ENCODE measurements at regions not wholly inside any gene's neighbourhood (a gene's known extent, or its start where the extent isn't known, plus 50 kb on each side); places are given as distances from the start of the nearest gene placed in this dataset.
"Not testable (repeated sequence)": the region's sequence is repeated elsewhere in the genome, so short reads cannot be mapped to it uniquely, and the experiment has no call there.

GRCh38 chr9:81013191-81013590 lies 676.2 kb downstream of the TLE1 start:
- not testable (repeated sequence) for TF ChIP-seq CTCF (conservative IDR thresholded peaks at IDR 0.05 in 1 of 2, IDR thresholded peaks at IDR 0.05 in 1 of 2; ENCODE audit: extremely low read depth in 1 of 2, insufficient read depth in 1 of 2, low read depth in 1 of 2, low read length in 2 of 2); EZH2 (IDR thresholded peaks at IDR 0.05; ENCODE audit: borderline replicate concordance, low read length)

Measured in mammary epithelial cell (primary cell).